ENCODE measurements at regions not wholly inside any gene's neighbourhood (a gene's known extent, or its start where the extent isn't known, plus 50 kb on each side); places are given as distances from the start of the nearest gene placed in this dataset.

- no peak for TF ChIP-seq POLR2A (IDR thresholded peaks at IDR 0.05)
- TF ChIP-seq CTCF (IDR thresholded peaks at IDR 0.05), result no peak
- ATAC-seq, result peak in 3 of 4 donors; percentile 28 to 57 (median 50)
- Histone ChIP-seq H3K4me1 (peaks cover 0 to 7% (median 0%) of the 10 kb centered on the region in 4 donors), H3K4me3 (no peak overlapping the region), H3K36me3 (no peaks in the 10 kb centered on the region), H3K9me3 (no peaks in the 10 kb centered on the region), H3K27ac (no peak overlapping the region), H3K27me3 (no peaks in the 10 kb centered on the region)
- intact Hi-C loops (cut with DNase I), result no loop called here
- no peak for DNase-seq
- WGBS (ENCODE audit: insufficient coverage, low coverage, low lambda C conversion rate, missing lambda C conversion rate), result 39% methylated on average over 5 of the region's 5 CpGs
Observed at GRCh38 chr3:177836671-177837070, 639.4 kb upstream of the TBL1XR1 start.

- no peak for ATAC-seq
- 81% methylated on average over 5 of the region's 5 CpGs for WGBS (ENCODE audit: insufficient coverage, low coverage, low lambda C conversion rate, missing lambda C conversion rate)
- H3K9me3 ChIP-seq, result no peaks in the 10 kb centered on the region
- peaks cover 0 to 7% (median 0%) of the 10 kb centered on the region in 4 donors for H3K4me1 ChIP-seq
- TF ChIP-seq POLR2A (IDR thresholded peaks at IDR 0.05), result no peak
- TF ChIP-seq CTCF (IDR thresholded peaks at IDR 0.05), result no peak
- intact Hi-C loops (cut with DNase I), result no loop called here
- H3K27ac ChIP-seq, result no peak overlapping the region
- H3K36me3 ChIP-seq, result no peaks in the 10 kb centered on the region
- H3K4me3 ChIP-seq, result no peak overlapping the region
- no peak for DNase-seq
- no peaks in the 10 kb centered on the region for H3K27me3 ChIP-seq
Observed at GRCh38 chr3:177837951-177838655, 640.8 kb upstream of the TBL1XR1 start.

- Histone ChIP-seq H3K27me3 (no peaks in the 10 kb centered on the region), H3K4me3 (no peak overlapping the region), H3K36me3 (no peaks in the 10 kb centered on the region), H3K9me3 (no peaks in the 10 kb centered on the region), H3K4me1 (peaks cover 0 to 7% (median 0%) of the 10 kb centered on the region in 4 donors), H3K27ac (no peak overlapping the region)
- no peak for TF ChIP-seq CTCF (IDR thresholded peaks at IDR 0.05)
- TF ChIP-seq POLR2A (IDR thresholded peaks at IDR 0.05), result no peak
- ATAC-seq (no peak), DNase-seq (no peak)
- WGBS (ENCODE audit: insufficient coverage, low coverage, low lambda C conversion rate, missing lambda C conversion rate), result 85% methylated on average over 6 of the region's 7 CpGs
- intact Hi-C loops (cut with DNase I), result no loop called here
Observed at GRCh38 chr3:177838766-177839350, 641.6 kb upstream of the TBL1XR1 start.

GRCh38 chr3:177842302-177842701 is 645.0 kb upstream of the TBL1XR1 start:
- Histone ChIP-seq H3K27me3 (no peaks in the 10 kb centered on the region), H3K9me3 (no peaks in the 10 kb centered on the region), H3K27ac (no peak overlapping the region), H3K4me1 (no peaks in the 10 kb centered on the region), H3K36me3 (no peaks in the 10 kb centered on the region), H3K4me3 (no peak overlapping the region)
- ATAC-seq, result peak in 1 of 4 donors; percentile 39
- intact Hi-C loops (cut with DNase I), result no loop called here
- DNase-seq, result no peak
- no peak for TF ChIP-seq CTCF (IDR thresholded peaks at IDR 0.05)
- no peak for TF ChIP-seq POLR2A (IDR thresholded peaks at IDR 0.05)
- WGBS (ENCODE audit: insufficient coverage, low coverage, low lambda C conversion rate, missing lambda C conversion rate), result 27% methylated on average over 1 of the region's 1 CpG
